KMS-11 (cell line): ENCODE measurements at regions not wholly inside any gene's neighbourhood (a gene's known extent, or its start where the extent isn't known, plus 50 kb on each side); places are given as distances from the start of the nearest gene placed in this dataset.

ENCODE experiments used
- H2AFZ ChIP-seq: fragments of 200-600 bp; sonication (generic); 2 replicates; pipeline ENCODE4 v1.6.1; 2016; ENCODE audit warnings: antibody characterized with exemption, mixed run types, low read depth
- H3K27ac ChIP-seq: fragments of 200-600 bp; sonication (generic); 2 replicates; pipeline ENCODE4 v1.6.1; 2016; ENCODE audit warnings: mild to moderate bottlenecking, mixed run types
- H3K27me3 ChIP-seq: fragments of 200-600 bp; sonication (generic); 2 replicates; pipeline ENCODE4 v1.6.1; 2017; ENCODE audit warnings: mild to moderate bottlenecking, low read depth, mixed run types, moderate library complexity; ENCODE audit not compliant: insufficient read depth
- H3K36me3 ChIP-seq: fragments of 200-600 bp; sonication (generic); 2 replicates; pipeline ENCODE4 v1.6.1; 2017; ENCODE audit warnings: mild to moderate bottlenecking, mixed run types; ENCODE audit not compliant: insufficient read depth
- H3K4me1 ChIP-seq: fragments of 200-600 bp; sonication (generic); 2 replicates; pipeline ENCODE4 v1.6.1; 2016; ENCODE audit warnings: mild to moderate bottlenecking, low read depth, mixed run types; ENCODE audit not compliant: poor library complexity, severe bottlenecking
- H3K4me2 ChIP-seq: fragments of 200-600 bp; sonication (generic); 2 replicates; pipeline ENCODE4 v1.7.0; 2016; ENCODE audit warnings: mild to moderate bottlenecking, mixed run types
- H3K4me3 ChIP-seq: fragments of 200-600 bp; sonication (generic); IDR thresholded peaks from 2 replicates; pipeline ENCODE4 v1.6.1; 2017; ENCODE audit warnings: low read depth, low read length, mixed read lengths; ENCODE audit not compliant: insufficient read depth
- H3K79me2 ChIP-seq: fragments of 200-600 bp; sonication (generic); 2 replicates; pipeline ENCODE4 v1.6.1; 2016; ENCODE audit warnings: low read depth, mixed run types; ENCODE audit not compliant: insufficient read depth
- H3K9ac ChIP-seq: fragments of 200-600 bp; sonication (generic); 2 replicates; pipeline ENCODE4 v1.6.1; 2016; ENCODE audit warnings: mild to moderate bottlenecking, mixed run types
- H4K20me1 ChIP-seq: fragments of 200-600 bp; sonication (generic); 2 replicates; pipeline ENCODE4 v1.6.1; 2016; ENCODE audit warnings: mild to moderate bottlenecking, mixed run types; ENCODE audit not compliant: insufficient read depth
- TF ChIP-seq, protein P1 (sequence below): fragments of 200-600 bp; sonication (generic); conservative IDR thresholded peaks from 2 replicates; pipeline ENCODE4 v1.6.1; 2017; ENCODE audit warnings: low read depth, mild to moderate bottlenecking, antibody characterized with exemption, low read length, moderate library complexity, mixed read lengths

DNA sequence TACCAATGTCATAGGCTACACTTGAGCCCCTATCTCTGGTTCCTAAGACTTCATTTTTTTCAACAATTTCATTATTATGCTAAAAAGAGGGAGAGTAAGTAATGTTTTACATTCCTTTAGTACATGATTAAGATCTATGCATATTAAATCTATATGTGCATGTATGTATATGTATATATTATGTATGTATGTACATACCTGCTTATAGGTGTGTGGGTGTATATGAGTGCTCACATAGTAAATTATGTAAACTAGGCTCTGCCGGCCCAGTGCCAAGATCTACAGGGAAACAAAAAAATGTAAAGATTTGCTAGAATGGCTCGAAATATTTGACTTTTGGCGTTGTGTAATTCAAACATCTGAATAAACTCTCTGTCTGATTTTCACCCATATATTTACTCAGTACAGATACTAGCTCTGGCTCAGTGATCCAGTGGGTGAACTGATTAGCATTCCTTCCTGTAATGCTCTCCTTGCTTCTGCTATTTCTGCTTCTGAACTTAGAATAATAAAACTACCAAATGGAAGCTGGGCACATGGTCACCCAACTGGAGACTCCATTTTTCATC, 113.1 kb upstream of the FGGY start:
- Histone ChIP-seq H3K9ac (no peak overlapping the region), H3K79me2 (no peaks in the 10 kb centered on the region), H3K4me2 (no peak overlapping the region), H4K20me1 (no peaks in the 10 kb centered on the region), H3K27ac (no peak overlapping the region), H3K27me3 (no peaks in the 10 kb centered on the region), H3K4me1 (no peaks in the 10 kb centered on the region), H2AFZ (no peak overlapping the region), H3K36me3 (no peaks in the 10 kb centered on the region), H3K4me3 (no peak overlapping the region)
- TF ChIP-seq, protein P1, sequence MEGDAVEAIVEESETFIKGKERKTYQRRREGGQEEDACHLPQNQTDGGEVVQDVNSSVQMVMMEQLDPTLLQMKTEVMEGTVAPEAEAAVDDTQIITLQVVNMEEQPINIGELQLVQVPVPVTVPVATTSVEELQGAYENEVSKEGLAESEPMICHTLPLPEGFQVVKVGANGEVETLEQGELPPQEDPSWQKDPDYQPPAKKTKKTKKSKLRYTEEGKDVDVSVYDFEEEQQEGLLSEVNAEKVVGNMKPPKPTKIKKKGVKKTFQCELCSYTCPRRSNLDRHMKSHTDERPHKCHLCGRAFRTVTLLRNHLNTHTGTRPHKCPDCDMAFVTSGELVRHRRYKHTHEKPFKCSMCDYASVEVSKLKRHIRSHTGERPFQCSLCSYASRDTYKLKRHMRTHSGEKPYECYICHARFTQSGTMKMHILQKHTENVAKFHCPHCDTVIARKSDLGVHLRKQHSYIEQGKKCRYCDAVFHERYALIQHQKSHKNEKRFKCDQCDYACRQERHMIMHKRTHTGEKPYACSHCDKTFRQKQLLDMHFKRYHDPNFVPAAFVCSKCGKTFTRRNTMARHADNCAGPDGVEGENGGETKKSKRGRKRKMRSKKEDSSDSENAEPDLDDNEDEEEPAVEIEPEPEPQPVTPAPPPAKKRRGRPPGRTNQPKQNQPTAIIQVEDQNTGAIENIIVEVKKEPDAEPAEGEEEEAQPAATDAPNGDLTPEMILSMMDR: no peak

DNA sequence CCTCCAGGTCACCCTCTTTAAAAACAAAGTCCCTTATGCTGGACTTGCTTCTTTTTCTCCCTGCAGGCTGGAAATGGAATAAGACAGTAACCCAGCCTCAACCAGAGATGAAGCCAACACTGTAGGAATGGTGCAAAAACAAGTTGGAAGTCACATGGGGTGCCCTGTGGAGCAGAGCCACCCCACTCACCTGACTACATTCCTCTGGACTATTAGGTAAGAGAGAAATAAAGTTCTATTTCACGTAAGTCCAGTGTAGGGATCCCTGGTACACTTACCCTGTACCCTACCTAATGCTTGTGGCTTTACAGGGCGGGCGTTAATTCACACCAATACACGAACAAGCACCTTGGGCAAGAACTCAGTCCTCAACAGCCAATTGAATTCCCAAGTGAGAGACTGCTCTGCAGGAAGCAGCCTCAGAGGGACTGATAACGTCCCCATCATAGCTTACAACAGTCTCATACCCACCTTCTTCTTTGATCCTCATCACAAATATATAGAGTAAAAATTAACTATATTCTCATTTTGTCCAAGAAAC, 112.5 kb upstream of the FGGY start:
- Histone ChIP-seq H3K4me2 (no peak overlapping the region), H3K4me1 (no peaks in the 10 kb centered on the region), H3K9ac (no peak overlapping the region), H4K20me1 (no peaks in the 10 kb centered on the region), H3K36me3 (no peaks in the 10 kb centered on the region), H3K4me3 (no peak overlapping the region), H3K79me2 (no peaks in the 10 kb centered on the region), H3K27me3 (no peaks in the 10 kb centered on the region), H2AFZ (no peak overlapping the region), H3K27ac (no peak overlapping the region)
- TF ChIP-seq, protein P1: no peak

DNA sequence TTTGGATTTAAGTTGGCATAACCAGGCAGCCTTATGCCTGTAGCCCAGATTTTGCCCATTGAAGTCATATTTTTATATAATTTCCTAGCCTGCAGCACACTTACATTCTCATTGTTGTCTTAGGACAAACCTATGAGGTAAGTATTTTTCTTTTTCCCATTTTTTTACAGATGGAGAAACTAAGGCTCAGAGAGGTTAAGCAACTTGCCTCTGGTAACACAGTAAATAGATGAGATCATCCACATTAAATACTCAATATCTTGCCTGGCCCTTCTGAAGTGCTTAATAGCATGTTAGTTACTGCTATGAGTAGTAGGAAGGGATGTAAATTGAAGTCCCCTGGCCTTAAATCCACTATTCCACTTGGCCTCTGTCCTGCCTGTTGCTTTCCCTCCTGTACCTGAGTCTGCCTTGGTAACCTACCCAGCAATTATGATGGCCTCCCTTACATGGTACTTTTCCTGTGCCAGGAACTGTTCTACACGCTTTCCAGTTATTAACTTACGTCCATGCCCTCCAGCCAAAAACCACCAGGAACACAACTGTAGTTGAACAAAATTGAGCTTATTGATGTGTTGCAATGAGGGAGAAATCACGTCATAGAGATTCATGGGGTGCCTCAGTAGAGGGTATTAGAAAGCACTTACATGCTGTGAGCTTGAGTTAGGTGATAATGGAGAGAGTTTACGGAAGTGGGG, 111.6 kb upstream of the FGGY start:
- Histone ChIP-seq H3K9ac (no peak overlapping the region), H4K20me1 (no peaks in the 10 kb centered on the region), H3K79me2 (no peaks in the 10 kb centered on the region), H3K4me3 (no peak overlapping the region), H3K27me3 (no peaks in the 10 kb centered on the region), H3K4me1 (no peaks in the 10 kb centered on the region), H3K4me2 (no peak overlapping the region), H3K36me3 (no peaks in the 10 kb centered on the region), H2AFZ (no peak overlapping the region), H3K27ac (no peak overlapping the region)
- TF ChIP-seq, protein P1: no peak

DNA sequence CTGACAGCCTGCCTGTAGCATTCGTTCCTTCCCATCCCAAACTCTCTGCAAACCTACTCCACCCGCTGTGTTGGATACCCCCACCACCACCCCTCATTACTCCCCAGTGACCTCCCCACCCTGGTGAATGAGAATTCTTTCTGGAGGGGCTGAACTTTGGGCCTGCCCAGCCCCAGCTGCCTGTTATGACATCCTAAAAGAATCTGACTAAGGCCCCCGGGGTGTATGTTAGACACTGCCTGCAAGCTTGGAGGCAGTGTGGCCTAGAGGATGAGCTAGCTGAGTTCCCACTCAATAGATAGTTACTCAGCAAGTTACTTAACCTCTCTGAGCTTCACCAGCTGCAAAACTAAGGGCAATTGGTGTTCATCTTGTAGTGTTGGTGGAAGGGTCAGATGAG, 110.2 kb upstream of the FGGY start:
- H3K4me3 ChIP-seq: no peak overlapping the region
- H3K4me2 ChIP-seq: no peak overlapping the region
- no peaks in the 10 kb centered on the region for H3K4me1 ChIP-seq
- no peak overlapping the region for H3K27ac ChIP-seq
- no peaks in the 10 kb centered on the region for H3K79me2 ChIP-seq
- no peak overlapping the region for H2AFZ ChIP-seq
- no peak overlapping the region for H3K9ac ChIP-seq
- no peaks in the 10 kb centered on the region for H4K20me1 ChIP-seq
- TF ChIP-seq, protein P1: no peak
- H3K36me3 ChIP-seq: no peaks in the 10 kb centered on the region
- H3K27me3 ChIP-seq: no peaks in the 10 kb centered on the region
